Nephron progenitor cell (in vitro differentiated cells): ENCODE measurements at regions not wholly inside any gene's neighbourhood (a gene's known extent, or its start where the extent isn't known, plus 50 kb on each side); places are given as distances from the start of the nearest gene placed in this dataset.

ENCODE experiments used
- DNase-seq: peaks from one replicate; pipeline ENCODE4 v3.0.0; 2021
- H3K27ac Mint-ChIP-seq: 2 replicates; pipeline ENCODE4 v1.8.0; 2021; ENCODE audit warnings: mild to moderate bottlenecking, moderate library complexity, mixed read lengths
- H3K27me3 Mint-ChIP-seq: 2 replicates; pipeline ENCODE4 v1.8.0; 2021; ENCODE audit warnings: mild to moderate bottlenecking, low read depth, mixed read lengths; ENCODE audit not compliant: poor library complexity
- H3K36me3 Mint-ChIP-seq: 2 replicates; pipeline ENCODE4 v1.8.0; 2021; ENCODE audit warnings: low read depth, mixed read lengths
- H3K4me1 Mint-ChIP-seq: 2 replicates; pipeline ENCODE4 v1.8.0; 2021; ENCODE audit warnings: mixed read lengths
- H3K4me3 Mint-ChIP-seq: 2 replicates; pipeline ENCODE4 v1.8.0; 2021; ENCODE audit warnings: mild to moderate bottlenecking, moderate library complexity, mixed read lengths
- H3K9me3 Mint-ChIP-seq: 2 replicates; pipeline ENCODE4 v1.8.0; 2021; ENCODE audit warnings: mild to moderate bottlenecking, moderate library complexity, mixed read lengths
- CTCF ChIP-seq: fragments of 200-600 bp; sonication (generic); IDR thresholded peaks from 2 replicates; pipeline ENCODE4 v1.5.0; 2021; ENCODE audit warnings: antibody characterized with exemption

DNA sequence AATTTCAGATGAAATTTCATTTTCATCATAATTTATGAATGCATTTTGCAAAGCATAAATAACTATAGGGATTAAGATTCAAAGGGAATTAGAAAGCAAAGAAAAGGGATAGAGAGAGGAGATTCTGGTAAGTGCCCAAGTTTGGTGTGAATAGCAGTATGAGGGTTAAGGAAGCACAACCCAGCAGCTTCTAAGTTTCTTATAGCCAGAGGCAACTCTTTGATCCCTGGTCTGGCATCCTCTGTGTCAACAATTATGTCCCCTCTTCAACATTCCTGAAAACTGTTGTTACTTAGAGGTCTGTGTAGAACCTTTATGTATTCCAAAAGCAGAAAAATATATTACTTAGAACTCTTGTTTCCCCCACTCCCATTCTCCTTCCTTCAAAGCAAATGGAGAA lies 171.6 kb upstream of the SATB2 start:
- Mint-ChIP-seq H3K9me3 (no peaks in the 10 kb centered on the region), H3K4me1 (peaks cover 29% of the 10 kb centered on the region), H3K36me3 (no peaks in the 10 kb centered on the region), H3K4me3 (no peak overlapping the region), H3K27me3 (peaks cover 17% of the 10 kb centered on the region), H3K27ac (peak overlapping the region; percentile 49)
- no peak for DNase-seq
- TF ChIP-seq CTCF = no peak

- no peak for TF ChIP-seq CTCF
- Mint-ChIP-seq H3K4me3 (no peak overlapping the region), H3K4me1 (peaks cover 33% of the 10 kb centered on the region), H3K27me3 (peaks cover 17% of the 10 kb centered on the region), H3K27ac (no peak overlapping the region), H3K36me3 (no peaks in the 10 kb centered on the region), H3K9me3 (no peaks in the 10 kb centered on the region)
- no peak for DNase-seq
Measured at GRCh38 chr2:199627417-199627816, 169.7 kb upstream of the SATB2 start.

- peaks cover 13% of the 10 kb centered on the region for H3K27me3 Mint-ChIP-seq
- no peak for DNase-seq
- H3K27ac Mint-ChIP-seq = no peak overlapping the region
- H3K4me3 Mint-ChIP-seq = no peak overlapping the region
- H3K4me1 Mint-ChIP-seq = peaks cover 23% of the 10 kb centered on the region
- H3K9me3 Mint-ChIP-seq = no peaks in the 10 kb centered on the region
- no peak for TF ChIP-seq CTCF
- H3K36me3 Mint-ChIP-seq = no peaks in the 10 kb centered on the region
Measured at GRCh38 chr2:199624958-199625357, 167.2 kb upstream of the SATB2 start.

GRCh38 chr2:199612509-199613130 lies 154.9 kb upstream of the SATB2 start:
- TF ChIP-seq CTCF = no peak
- Mint-ChIP-seq H3K9me3 (no peaks in the 10 kb centered on the region), H3K4me3 (no peak overlapping the region), H3K36me3 (peaks cover 4% of the 10 kb centered on the region), H3K27me3 (peaks cover 4% of the 10 kb centered on the region), H3K27ac (no peak overlapping the region), H3K4me1 (peaks cover 8% of the 10 kb centered on the region)
- DNase-seq = no peak

DNA sequence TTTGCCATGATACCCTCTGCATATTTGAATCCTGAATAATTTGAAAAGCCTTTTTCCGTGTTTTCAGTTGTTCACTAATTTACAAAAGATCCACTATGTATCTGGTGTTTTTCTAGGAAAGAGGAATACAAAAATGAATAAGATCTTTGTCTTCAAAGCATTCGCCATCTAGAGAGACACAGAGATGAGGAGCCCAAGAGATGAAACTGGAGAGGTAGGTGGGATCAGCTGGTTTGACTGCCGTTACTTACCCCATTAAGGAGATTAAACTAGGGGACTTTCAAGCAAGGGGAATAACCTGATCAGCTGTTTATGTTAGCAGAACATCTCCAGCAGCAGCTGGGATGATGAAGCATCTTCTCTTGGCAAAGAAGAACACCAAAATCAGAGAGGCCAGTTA lies 150.2 kb upstream of the SATB2 start:
- Mint-ChIP-seq H3K27ac (no peak overlapping the region), H3K36me3 (peaks cover 4% of the 10 kb centered on the region)

More for the DNA sequence above, 150.2 kb upstream of the SATB2 start:
- Mint-ChIP-seq H3K4me3 (no peak overlapping the region), H3K9me3 (no peaks in the 10 kb centered on the region), H3K4me1 (peaks cover 37% of the 10 kb centered on the region), H3K27me3 (peaks cover 4% of the 10 kb centered on the region)
- DNase-seq = no peak
- TF ChIP-seq CTCF = no peak
